ENCODE measurements at regions not wholly inside any gene's neighbourhood (a gene's known extent, or its start where the extent isn't known, plus 50 kb on each side); places are given as distances from the start of the nearest gene placed in this dataset.

- Histone ChIP-seq H3K4me1 (ENCODE audit: control insufficient read depth in 2 of 2, insufficient read depth in 2 of 2, low read length in 2 of 2) (peaks cover 7 to 24% of the 10 kb centered on the region in 2 donors), H3K9me3 (ENCODE audit: control insufficient read depth in 2 of 2, low read length in 2 of 2) (no peaks in the 10 kb centered on the region), H3K4me3 (ENCODE audit: low read length in 2 of 2) (no peak overlapping the region), H3K27me3 (ENCODE audit: control insufficient read depth in 2 of 2, insufficient read depth in 2 of 2, low read length in 2 of 2) (no peaks in the 10 kb centered on the region), H3K27ac (ENCODE audit: low read depth in 2 of 2, low read length in 2 of 2) (no peak overlapping the region), H3K36me3 (ENCODE audit: control insufficient read depth in 2 of 2, insufficient read depth in 2 of 2, low read length in 2 of 2) (no peaks in the 10 kb centered on the region), H3K9ac (ENCODE audit: low read depth in 1 of 2, low read length in 2 of 2) (no peak overlapping the region)
Measured at GRCh38 chr3:148605521-148605920, 92.2 kb upstream of the AGTR1 start.

GRCh38 chr3:148606979-148607378 is 90.7 kb upstream of the AGTR1 start:
- Histone ChIP-seq H3K9ac (ENCODE audit: low read depth in 1 of 2, low read length in 2 of 2) (no peak overlapping the region), H3K9me3 (ENCODE audit: control insufficient read depth in 2 of 2, low read length in 2 of 2) (no peaks in the 10 kb centered on the region), H3K27ac (ENCODE audit: low read depth in 2 of 2, low read length in 2 of 2) (no peak overlapping the region), H3K27me3 (ENCODE audit: control insufficient read depth in 2 of 2, insufficient read depth in 2 of 2, low read length in 2 of 2) (no peaks in the 10 kb centered on the region), H3K4me3 (ENCODE audit: low read length in 2 of 2) (no peak overlapping the region), H3K36me3 (ENCODE audit: control insufficient read depth in 2 of 2, insufficient read depth in 2 of 2, low read length in 2 of 2) (no peaks in the 10 kb centered on the region), H3K4me1 (ENCODE audit: control insufficient read depth in 2 of 2, insufficient read depth in 2 of 2, low read length in 2 of 2) (peaks cover 0 to 10% of the 10 kb centered on the region in 2 donors)

GRCh38 chr3:148607491-148607890 is 90.2 kb upstream of the AGTR1 start:
- Histone ChIP-seq H3K4me3 (ENCODE audit: low read length in 2 of 2) (no peak overlapping the region), H3K9ac (ENCODE audit: low read depth in 1 of 2, low read length in 2 of 2) (no peak overlapping the region), H3K27ac (ENCODE audit: low read depth in 2 of 2, low read length in 2 of 2) (no peak overlapping the region), H3K27me3 (ENCODE audit: control insufficient read depth in 2 of 2, insufficient read depth in 2 of 2, low read length in 2 of 2) (no peaks in the 10 kb centered on the region), H3K36me3 (ENCODE audit: control insufficient read depth in 2 of 2, insufficient read depth in 2 of 2, low read length in 2 of 2) (no peaks in the 10 kb centered on the region), H3K9me3 (ENCODE audit: control insufficient read depth in 2 of 2, low read length in 2 of 2) (no peaks in the 10 kb centered on the region), H3K4me1 (ENCODE audit: control insufficient read depth in 2 of 2, insufficient read depth in 2 of 2, low read length in 2 of 2) (peaks cover 0 to 6% of the 10 kb centered on the region in 2 donors)

GRCh38 chr3:148612278-148612677 is 85.4 kb upstream of the AGTR1 start:
- Histone ChIP-seq H3K9me3 (ENCODE audit: control insufficient read depth in 2 of 2, low read length in 2 of 2) (no peaks in the 10 kb centered on the region), H3K27ac (ENCODE audit: low read depth in 2 of 2, low read length in 2 of 2) (no peak overlapping the region), H3K36me3 (ENCODE audit: control insufficient read depth in 2 of 2, insufficient read depth in 2 of 2, low read length in 2 of 2) (no peaks in the 10 kb centered on the region), H3K9ac (ENCODE audit: low read depth in 1 of 2, low read length in 2 of 2) (no peak overlapping the region), H3K27me3 (ENCODE audit: control insufficient read depth in 2 of 2, insufficient read depth in 2 of 2, low read length in 2 of 2) (no peaks in the 10 kb centered on the region), H3K4me1 (ENCODE audit: control insufficient read depth in 2 of 2, insufficient read depth in 2 of 2, low read length in 2 of 2) (no peaks in the 10 kb centered on the region), H3K4me3 (ENCODE audit: low read length in 2 of 2) (no peak overlapping the region)

- H3K27me3 ChIP-seq (ENCODE audit: control insufficient read depth in 2 of 2, insufficient read depth in 2 of 2, low read length in 2 of 2): no peaks in the 10 kb centered on the region
- H3K4me3 ChIP-seq (ENCODE audit: low read length in 2 of 2): no peak overlapping the region
- no peaks in the 10 kb centered on the region for H3K9me3 ChIP-seq (ENCODE audit: control insufficient read depth in 2 of 2, low read length in 2 of 2)
- H3K36me3 ChIP-seq (ENCODE audit: control insufficient read depth in 2 of 2, insufficient read depth in 2 of 2, low read length in 2 of 2): no peaks in the 10 kb centered on the region
- peaks cover 0 to 2% of the 10 kb centered on the region in 2 donors for H3K4me1 ChIP-seq (ENCODE audit: control insufficient read depth in 2 of 2, insufficient read depth in 2 of 2, low read length in 2 of 2)
- no peak overlapping the region for H3K27ac ChIP-seq (ENCODE audit: low read depth in 2 of 2, low read length in 2 of 2)
- H3K9ac ChIP-seq (ENCODE audit: low read depth in 1 of 2, low read length in 2 of 2): no peak overlapping the region
Measured at GRCh38 chr3:148615382-148615781, 82.3 kb upstream of the AGTR1 start.

GRCh38 chr3:148625095-148625736 is 72.5 kb upstream of the AGTR1 start:
- Histone ChIP-seq H3K4me3 (ENCODE audit: low read length in 2 of 2) (no peak overlapping the region), H3K9me3 (ENCODE audit: control insufficient read depth in 2 of 2, low read length in 2 of 2) (no peaks in the 10 kb centered on the region), H3K9ac (ENCODE audit: low read depth in 1 of 2, low read length in 2 of 2) (no peak overlapping the region), H3K27ac (ENCODE audit: low read depth in 2 of 2, low read length in 2 of 2) (no peak overlapping the region), H3K27me3 (ENCODE audit: control insufficient read depth in 2 of 2, insufficient read depth in 2 of 2, low read length in 2 of 2) (no peaks in the 10 kb centered on the region), H3K4me1 (ENCODE audit: control insufficient read depth in 2 of 2, insufficient read depth in 2 of 2, low read length in 2 of 2) (no peaks in the 10 kb centered on the region), H3K36me3 (ENCODE audit: control insufficient read depth in 2 of 2, insufficient read depth in 2 of 2, low read length in 2 of 2) (no peaks in the 10 kb centered on the region)

- Histone ChIP-seq H3K9me3 (ENCODE audit: control insufficient read depth in 2 of 2, low read length in 2 of 2) (no peaks in the 10 kb centered on the region), H3K9ac (ENCODE audit: low read depth in 1 of 2, low read length in 2 of 2) (no peak overlapping the region), H3K4me3 (ENCODE audit: low read length in 2 of 2) (no peak overlapping the region), H3K36me3 (ENCODE audit: control insufficient read depth in 2 of 2, insufficient read depth in 2 of 2, low read length in 2 of 2) (no peaks in the 10 kb centered on the region), H3K4me1 (ENCODE audit: control insufficient read depth in 2 of 2, insufficient read depth in 2 of 2, low read length in 2 of 2) (no peaks in the 10 kb centered on the region), H3K27ac (ENCODE audit: low read depth in 2 of 2, low read length in 2 of 2) (no peak overlapping the region), H3K27me3 (ENCODE audit: control insufficient read depth in 2 of 2, insufficient read depth in 2 of 2, low read length in 2 of 2) (no peaks in the 10 kb centered on the region)
Measured at GRCh38 chr3:148625991-148626390, 71.7 kb upstream of the AGTR1 start.

GRCh38 chr3:148629006-148629405 is 68.7 kb upstream of the AGTR1 start:
- no peaks in the 10 kb centered on the region for H3K36me3 ChIP-seq (ENCODE audit: control insufficient read depth in 2 of 2, insufficient read depth in 2 of 2, low read length in 2 of 2)
- H3K4me3 ChIP-seq (ENCODE audit: low read length in 2 of 2): no peak overlapping the region
- no peak overlapping the region for H3K9ac ChIP-seq (ENCODE audit: low read depth in 1 of 2, low read length in 2 of 2)
- no peak overlapping the region for H3K27ac ChIP-seq (ENCODE audit: low read depth in 2 of 2, low read length in 2 of 2)
- H3K9me3 ChIP-seq (ENCODE audit: control insufficient read depth in 2 of 2, low read length in 2 of 2): no peaks in the 10 kb centered on the region
- no peaks in the 10 kb centered on the region for H3K4me1 ChIP-seq (ENCODE audit: control insufficient read depth in 2 of 2, insufficient read depth in 2 of 2, low read length in 2 of 2)
- no peaks in the 10 kb centered on the region for H3K27me3 ChIP-seq (ENCODE audit: control insufficient read depth in 2 of 2, insufficient read depth in 2 of 2, low read length in 2 of 2)

- no peaks in the 10 kb centered on the region for H3K4me1 ChIP-seq (ENCODE audit: control insufficient read depth in 2 of 2, insufficient read depth in 2 of 2, low read length in 2 of 2)
- no peak overlapping the region for H3K27ac ChIP-seq (ENCODE audit: low read depth in 2 of 2, low read length in 2 of 2)
- no peak overlapping the region for H3K4me3 ChIP-seq (ENCODE audit: low read length in 2 of 2)
- H3K9me3 ChIP-seq (ENCODE audit: control insufficient read depth in 2 of 2, low read length in 2 of 2): no peaks in the 10 kb centered on the region
- no peak overlapping the region for H3K9ac ChIP-seq (ENCODE audit: low read depth in 1 of 2, low read length in 2 of 2)
- H3K27me3 ChIP-seq (ENCODE audit: control insufficient read depth in 2 of 2, insufficient read depth in 2 of 2, low read length in 2 of 2): no peaks in the 10 kb centered on the region
- no peaks in the 10 kb centered on the region for H3K36me3 ChIP-seq (ENCODE audit: control insufficient read depth in 2 of 2, insufficient read depth in 2 of 2, low read length in 2 of 2)
Measured at GRCh38 chr3:148631124-148631903, 66.4 kb upstream of the AGTR1 start.

- Histone ChIP-seq H3K36me3 (ENCODE audit: control insufficient read depth in 2 of 2, insufficient read depth in 2 of 2, low read length in 2 of 2) (no peaks in the 10 kb centered on the region), H3K4me3 (ENCODE audit: low read length in 2 of 2) (no peak overlapping the region), H3K27ac (ENCODE audit: low read depth in 2 of 2, low read length in 2 of 2) (no peak overlapping the region), H3K27me3 (ENCODE audit: control insufficient read depth in 2 of 2, insufficient read depth in 2 of 2, low read length in 2 of 2) (no peaks in the 10 kb centered on the region), H3K4me1 (ENCODE audit: control insufficient read depth in 2 of 2, insufficient read depth in 2 of 2, low read length in 2 of 2) (no peaks in the 10 kb centered on the region), H3K9me3 (ENCODE audit: control insufficient read depth in 2 of 2, low read length in 2 of 2) (no peaks in the 10 kb centered on the region), H3K9ac (ENCODE audit: low read depth in 1 of 2, low read length in 2 of 2) (no peak overlapping the region)
Measured at GRCh38 chr3:148641722-148642121, 56.0 kb upstream of the AGTR1 start.

All from mucosa of rectum (tissue), 2 donors.